ENCODE measurements at regions not wholly inside any gene's neighbourhood (a gene's known extent, or its start where the extent isn't known, plus 50 kb on each side); places are given as distances from the start of the nearest gene placed in this dataset.
"Not testable (repeated sequence)": the region's sequence is repeated elsewhere in the genome, so short reads cannot be mapped to it uniquely, and the experiment has no call there.

GRCh38 chr3:102682741-102683140 lies 247.9 kb downstream of the ZPLD1 start:
- DNase-seq (ENCODE audit: low read depth in 2 of 2): no peak

- DNase-seq (ENCODE audit: low read depth in 2 of 2): no peak
Observed at GRCh38 chr3:102686792-102687191, 252.0 kb downstream of the ZPLD1 start.

- DNase-seq (ENCODE audit: low read depth in 2 of 2): no peak
Observed at GRCh38 chr3:102687851-102688555, 253.2 kb downstream of the ZPLD1 start.

GRCh38 chr3:102688556-102688930 lies 253.7 kb downstream of the ZPLD1 start:
- DNase-seq (ENCODE audit: low read depth in 2 of 2): no peak

GRCh38 chr3:102691507-102691906 lies 256.7 kb downstream of the ZPLD1 start:
- no peak for DNase-seq (ENCODE audit: low read depth in 2 of 2)

GRCh38 chr3:102699104-102699818 lies 264.4 kb downstream of the ZPLD1 start:
- DNase-seq (ENCODE audit: low read depth in 2 of 2): no peak

- no peak for DNase-seq (ENCODE audit: low read depth in 2 of 2)
Observed at GRCh38 chr3:102699819-102700140, 265.0 kb downstream of the ZPLD1 start.

- DNase-seq (ENCODE audit: low read depth in 2 of 2): no peak
Observed at GRCh38 chr3:102712896-102713295, 278.1 kb downstream of the ZPLD1 start.

GRCh38 chr3:102714567-102714966 lies 279.8 kb downstream of the ZPLD1 start:
- no peak for DNase-seq (ENCODE audit: low read depth in 2 of 2)

GRCh38 chr3:102715030-102715697 lies 280.3 kb downstream of the ZPLD1 start:
- DNase-seq (ENCODE audit: low read depth in 2 of 2): no peak

- DNase-seq (ENCODE audit: low read depth in 2 of 2): no peak
Observed at GRCh38 chr3:102718651-102719050, 283.8 kb downstream of the ZPLD1 start.

GRCh38 chr3:102722317-102722716 lies 287.5 kb downstream of the ZPLD1 start:
- DNase-seq (ENCODE audit: low read depth in 2 of 2): no peak

GRCh38 chr3:102727340-102727739 lies 292.5 kb downstream of the ZPLD1 start:
- DNase-seq (ENCODE audit: low read depth in 2 of 2): no peak

- DNase-seq (ENCODE audit: low read depth in 2 of 2): not testable (repeated sequence)
Observed at GRCh38 chr3:102732581-102732980, 297.8 kb downstream of the ZPLD1 start.

- no peak for DNase-seq (ENCODE audit: low read depth in 2 of 2)
Observed at GRCh38 chr3:102733791-102734563, 299.2 kb downstream of the ZPLD1 start.

GRCh38 chr3:102735311-102735710 lies 300.5 kb downstream of the ZPLD1 start:
- no peak for DNase-seq (ENCODE audit: low read depth in 2 of 2)

GRCh38 chr3:102736288-102736974 lies 301.6 kb downstream of the ZPLD1 start:
- no peak for DNase-seq (ENCODE audit: low read depth in 2 of 2)

- DNase-seq (ENCODE audit: low read depth in 2 of 2): no peak
Observed at GRCh38 chr3:102736975-102737304, 302.1 kb downstream of the ZPLD1 start.

- DNase-seq (ENCODE audit: low read depth in 2 of 2): no peak
Observed at GRCh38 chr3:102737353-102737752, 302.5 kb downstream of the ZPLD1 start.

- DNase-seq (ENCODE audit: low read depth in 2 of 2): no peak
Observed at GRCh38 chr3:102741105-102741504, 306.3 kb downstream of the ZPLD1 start.

- no peak for DNase-seq (ENCODE audit: low read depth in 2 of 2)
Observed at GRCh38 chr3:102741694-102742093, 306.9 kb downstream of the ZPLD1 start.

- no peak for DNase-seq (ENCODE audit: low read depth in 2 of 2)
Observed at GRCh38 chr3:102745881-102746280, 311.1 kb downstream of the ZPLD1 start.
